Lower leg skin (tissue), 4 donors: ENCODE measurements at regions not wholly inside any gene's neighbourhood (a gene's known extent, or its start where the extent isn't known, plus 50 kb on each side); places are given as distances from the start of the nearest gene placed in this dataset.
"Not testable (repeated sequence)": the region's sequence is repeated elsewhere in the genome, so short reads cannot be mapped to it uniquely, and the experiment has no call there.

Experiments
- DNase-seq, 2 donors: peaks; one replicate each; pipeline ENCODE4 v3.0.0-alpha.2; 2019; ENCODE audit warnings: low spot score in 2 of 2
- H3K4me3 ChIP-seq: fragments of 200-600 bp; sonication (generic); 2 replicates; pipeline ENCODE4 v1.5.1; 2017; ENCODE audit warnings: mild to moderate bottlenecking, low read depth; ENCODE audit not compliant: poor library complexity, severe bottlenecking
- CTCF ChIP-seq, 3 donors: fragments of 450-650 bp; IDR thresholded peaks; one replicate each; pipeline ENCODE4 v1.5.1; 2016; ENCODE audit warnings: antibody characterized with exemption in 3 of 3, mild to moderate bottlenecking in 3 of 3, moderate library complexity in 2 of 3
- POLR2A ChIP-seq, 2 donors: fragments of 450-650 bp; IDR thresholded peaks; one replicate each; pipeline ENCODE4 v1.6.1; 2016 to 2017; ENCODE audit warnings: antibody characterized with exemption in 2 of 2, mild to moderate bottlenecking in 1 of 2, moderate library complexity in 1 of 2
- WGBS, 2 donors: methylation state at CpG; one replicate each; pipeline ENCODE4 v1.1.5; 2018; 5-methylcytosine and 5-hydroxymethylcytosine counted together
- intact Hi-C: fragments of 100-400 bp; cut with DNase I; formaldehyde crosslinking; loops from one replicate; pipeline ENCODE4 v1.15.0; 2023; ENCODE audit warnings: low total_unique reads

- 28 to 53% methylated on average over 4 to 8 of the region's 11 CpGs for WGBS, 2 donors
- DNase-seq, intact Hi-C loops, H3K4me3 ChIP-seq: not testable (repeated sequence)
These were observed 115.5 kb upstream of the FAM20C start for GRCh38 chr7:76829-77395.

GRCh38 chr7:78862-79261 is 113.5 kb upstream of the FAM20C start:
- peak in 1 of 2 donors; percentile 74 for DNase-seq
- 96% methylated on average over 7 of the region's 7 CpGs; no CpG with 5 or more reads in 1 of the 2 donors for WGBS, 2 donors
- H3K4me3 ChIP-seq, intact Hi-C loops: not testable (repeated sequence)

DNA sequence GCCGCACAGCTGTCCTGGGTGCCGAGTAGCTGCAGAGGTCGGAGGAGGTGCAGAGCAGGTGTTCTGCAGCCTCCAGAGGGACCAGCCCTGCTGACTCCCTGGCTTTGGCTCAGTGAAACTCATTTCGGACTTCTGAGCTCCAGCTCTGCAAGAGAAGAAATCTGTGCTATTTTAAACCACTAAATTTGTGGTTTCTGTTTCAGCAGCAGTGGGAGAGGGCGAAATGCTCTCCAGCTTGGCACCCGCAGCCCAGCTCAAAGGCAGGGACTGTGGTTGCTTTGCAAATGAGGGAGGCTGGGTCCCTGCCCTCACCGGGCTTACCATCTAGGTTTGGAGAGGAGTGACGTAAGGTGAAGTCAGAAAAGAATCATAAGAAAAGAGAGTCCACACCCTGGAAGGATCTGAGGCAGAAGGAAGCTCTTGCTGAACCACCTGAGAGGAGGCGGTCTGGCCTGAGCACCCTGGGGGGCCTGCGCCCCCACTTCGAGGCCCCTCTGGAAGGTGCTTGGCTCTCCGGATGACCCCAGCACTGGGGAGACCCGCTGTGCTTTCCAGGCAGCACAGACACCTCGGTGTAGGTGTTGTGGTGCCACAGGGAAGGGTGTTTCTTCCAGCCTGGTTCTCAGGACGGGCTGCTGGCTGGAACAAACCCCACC is 112.8 kb upstream of the FAM20C start:
- peak in 1 of 2 donors; percentile 62 for DNase-seq
- 80 to 82% methylated on average over 8 of the region's 15 CpGs for WGBS, 2 donors
- H3K4me3 ChIP-seq, intact Hi-C loops: not testable (repeated sequence)

DNA sequence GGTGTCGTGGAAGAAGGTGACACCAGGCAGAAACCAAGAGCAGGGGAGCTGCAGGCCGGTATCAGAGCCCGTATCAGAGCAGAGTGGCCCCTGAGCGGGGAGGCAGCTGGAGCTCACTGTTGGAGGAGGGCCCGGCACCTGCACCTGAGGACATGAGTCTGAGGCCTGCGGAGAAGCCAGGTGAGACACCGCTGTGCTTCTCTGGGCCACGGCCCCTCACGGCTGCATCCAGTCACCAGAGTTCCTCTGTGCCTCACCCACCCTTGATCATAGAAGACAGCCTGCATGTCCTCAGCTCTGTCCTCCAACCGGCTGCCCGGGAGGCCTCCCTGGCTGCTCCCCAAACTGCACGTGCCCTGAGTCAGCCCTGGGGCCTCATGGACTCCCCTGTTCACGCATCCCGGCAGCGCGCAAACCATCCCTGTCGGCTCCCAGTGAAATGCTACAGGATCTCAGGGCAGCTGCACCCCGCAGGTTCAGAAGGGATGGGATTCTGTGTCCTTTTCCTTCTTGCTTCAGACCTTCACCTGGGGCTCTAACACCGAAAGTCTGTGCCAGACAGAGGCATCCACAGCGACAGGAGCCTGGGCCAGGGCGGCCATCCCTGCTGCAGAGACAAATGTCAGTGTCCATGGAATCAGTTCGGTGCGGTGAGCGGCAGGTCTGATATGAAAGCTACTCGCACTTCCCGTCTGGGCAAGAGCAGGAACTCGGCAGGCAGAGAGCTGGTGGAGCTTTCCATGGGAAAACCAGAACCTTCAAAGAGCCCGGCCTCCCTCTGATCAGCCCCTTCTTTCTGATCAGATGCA is 111.9 kb upstream of the FAM20C start:
- peak in 1 of 2 donors; percentile 81 for DNase-seq
- WGBS, 2 donors, result 88 to 92% methylated on average over 28 of the region's 28 CpGs
- H3K4me3 ChIP-seq, result no peak overlapping the region
- intact Hi-C loops, result no loop called here
- TF ChIP-seq POLR2A (IDR thresholded peaks at IDR 0.05), result no peak
- TF ChIP-seq CTCF (IDR thresholded peaks at IDR 0.05), result no peak

GRCh38 chr7:81068-81925 is 111.1 kb upstream of the FAM20C start:
- peak in 1 of 2 donors; percentile 50 for DNase-seq
- intact Hi-C loops, result no loop called here
- 81 to 83% methylated on average over 22 to 23 of the region's 23 CpGs for WGBS, 2 donors
- H3K4me3 ChIP-seq, result no peak overlapping the region
- TF ChIP-seq POLR2A (IDR thresholded peaks at IDR 0.05) (no peak), CTCF (IDR thresholded peaks at IDR 0.05) (no peak)

- intact Hi-C loops, result no loop called here
- H3K4me3 ChIP-seq, result no peak overlapping the region
- 68 to 69% methylated on average over 39 of the region's 39 CpGs for WGBS, 2 donors
- DNase-seq, result peak in 1 of 2 donors; percentile 78
- TF ChIP-seq CTCF (IDR thresholded peaks at IDR 0.05), result no peak
- no peak for TF ChIP-seq POLR2A (IDR thresholded peaks at IDR 0.05)
These were observed 110.2 kb upstream of the FAM20C start for GRCh38 chr7:81926-82756.
